GM19452 (cell line): ENCODE measurements at regions not wholly inside any gene's neighbourhood (a gene's known extent, or its start where the extent isn't known, plus 50 kb on each side); places are given as distances from the start of the nearest gene placed in this dataset.

Experiments used
- ATAC-seq: cut with Tn5 transposase; IDR thresholded peaks from one replicate; pipeline ENCODE4 v1.9.1; 2021; ENCODE audit not compliant: unreplicated experiment

DNA sequence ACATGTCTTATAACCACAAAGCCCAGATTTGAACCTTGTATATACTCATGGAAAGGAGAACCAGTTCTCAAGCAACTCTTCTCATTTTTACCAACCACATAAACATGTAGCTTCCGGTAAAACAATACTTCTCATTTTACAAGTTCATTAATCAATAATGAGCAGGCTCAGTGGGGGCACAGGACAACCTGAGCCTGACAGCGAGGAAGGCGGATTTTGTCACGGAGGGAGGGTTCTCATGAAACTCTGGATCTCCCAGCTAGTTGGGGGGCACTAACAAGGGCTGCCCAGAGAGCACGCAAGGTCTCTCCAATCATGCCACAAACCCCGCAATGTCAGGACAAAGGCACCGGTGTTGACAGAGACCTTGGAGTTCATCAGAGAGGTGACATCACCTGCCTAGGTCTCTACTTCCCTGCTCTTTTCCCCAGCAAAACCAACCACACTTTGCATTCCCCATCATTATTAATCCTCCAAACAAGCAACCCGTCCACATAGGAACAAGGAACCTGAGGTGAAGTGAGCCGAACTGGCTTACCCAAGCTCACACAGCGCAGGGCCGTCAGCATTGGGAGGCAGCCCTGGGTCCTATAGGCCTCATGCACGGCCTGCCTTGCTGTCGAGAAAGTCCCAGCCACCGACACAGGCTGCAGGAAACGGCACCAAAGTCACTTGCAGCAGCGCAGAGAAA, 192.1 kb upstream of the KLF14 start:
- ATAC-seq: no peak

DNA sequence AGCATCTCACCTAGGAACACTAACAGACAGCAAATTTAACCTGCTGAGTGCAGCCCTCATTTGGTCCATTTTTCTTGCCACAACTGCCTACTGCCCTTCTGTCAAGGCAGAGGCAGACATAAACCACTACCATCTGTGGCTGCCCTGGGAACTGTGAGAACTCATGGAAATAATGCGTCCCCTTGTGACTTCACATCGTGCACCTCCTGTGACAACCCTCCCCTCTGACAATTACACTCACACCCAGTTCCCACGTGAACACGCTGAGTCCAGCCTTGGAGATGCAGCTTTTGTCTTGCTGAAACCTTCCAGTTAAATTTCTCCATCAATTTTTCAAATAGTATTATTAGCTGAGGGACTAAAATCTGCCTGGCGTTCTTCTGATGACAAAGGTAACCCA, 193.1 kb upstream of the KLF14 start:
- ATAC-seq: no peak

- no peak for ATAC-seq
Measured at GRCh38 chr7:130927564-130927963, 193.6 kb upstream of the KLF14 start.

DNA sequence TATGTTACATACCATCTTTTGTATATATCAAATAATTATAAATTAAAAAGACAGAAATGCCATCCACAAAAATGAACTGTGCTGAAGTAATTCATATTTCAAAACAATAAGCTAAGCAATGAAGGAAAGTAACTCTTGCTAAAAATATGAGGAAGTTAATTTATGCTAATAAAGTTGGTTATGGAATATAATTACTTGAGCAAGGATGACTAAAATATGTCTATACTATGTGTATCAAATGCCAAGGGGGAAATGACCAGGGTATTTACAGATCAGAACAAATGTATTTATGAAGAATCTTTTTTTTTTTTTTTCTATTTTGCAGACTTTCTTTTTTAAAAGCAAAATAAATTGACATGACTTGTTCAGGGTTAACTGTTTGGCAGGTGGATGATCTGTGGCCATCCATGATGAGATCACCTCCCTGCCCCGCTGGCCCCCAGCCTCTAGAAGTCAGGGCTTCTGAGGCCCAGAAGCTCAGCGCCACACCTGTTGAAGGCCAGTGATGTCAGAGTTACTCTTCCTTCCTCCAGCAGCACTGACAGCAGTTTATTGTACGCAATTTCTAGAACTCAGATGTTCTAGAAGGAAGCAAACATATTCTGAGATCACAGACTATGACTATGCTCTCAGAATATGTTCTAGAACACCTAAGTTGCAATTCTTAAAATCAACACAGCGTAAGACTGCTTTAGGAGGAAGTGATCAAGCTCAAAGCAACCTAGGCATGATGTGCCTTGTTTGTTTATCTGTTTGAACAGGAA, 196.1 kb upstream of the KLF14 start:
- ATAC-seq: no peak

GRCh38 chr7:130930681-130931080, 196.7 kb upstream of the KLF14 start:
- ATAC-seq: no peak

DNA sequence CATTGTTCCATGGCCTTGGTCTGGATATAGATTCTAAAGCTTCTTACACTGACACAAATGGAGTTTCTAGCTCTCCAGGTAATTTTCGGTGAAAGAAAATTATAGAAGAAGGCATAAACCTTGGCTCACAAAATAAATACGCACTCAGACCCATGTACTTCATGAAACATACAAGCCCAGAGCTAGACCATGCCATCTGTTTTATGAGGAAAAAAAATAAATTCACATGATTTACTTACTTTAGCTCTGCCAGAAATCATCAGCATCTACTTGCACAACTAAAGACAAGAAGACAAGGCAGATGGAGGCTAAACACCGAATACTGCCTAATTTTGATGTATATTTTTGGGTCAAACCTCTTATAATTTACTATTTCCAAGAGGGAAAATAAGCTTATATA, 197.4 kb upstream of the KLF14 start:
- no peak for ATAC-seq

GRCh38 chr7:130932088-130932487, 198.1 kb upstream of the KLF14 start:
- no peak for ATAC-seq

- no peak for ATAC-seq
Measured at GRCh38 chr7:130932667-130933432, 198.8 kb upstream of the KLF14 start.

- no peak for ATAC-seq
Measured at GRCh38 chr7:130933919-130934318, 199.9 kb upstream of the KLF14 start.

DNA sequence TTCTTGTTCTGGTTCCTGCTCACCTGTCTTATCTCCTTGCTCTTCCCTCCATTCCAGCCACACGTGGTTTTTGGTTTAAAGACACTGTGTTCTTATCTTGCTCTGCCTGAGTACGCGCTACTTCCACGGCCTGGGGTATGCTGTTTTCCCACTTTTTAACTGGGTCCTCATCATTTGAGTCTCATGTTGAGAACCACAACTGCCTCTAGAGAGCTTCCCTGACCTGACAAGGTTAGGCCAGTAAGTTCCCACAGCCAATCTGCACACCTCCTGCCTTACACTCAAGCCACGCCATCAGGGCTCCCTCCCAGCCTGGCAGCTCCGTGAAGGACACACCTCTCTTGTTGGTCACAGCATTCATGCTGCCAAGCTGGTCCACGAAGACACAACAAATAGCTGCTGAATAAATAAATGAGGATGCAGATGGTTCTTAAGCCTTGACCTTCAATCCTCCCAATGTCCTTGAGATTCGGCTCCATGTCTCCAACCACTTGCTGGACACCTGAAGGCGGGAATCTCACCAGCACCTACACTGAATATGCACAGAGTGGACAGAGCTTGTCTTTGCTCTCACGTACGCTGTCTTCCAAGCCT, 201.7 kb upstream of the KLF14 start:
- ATAC-seq: no peak

- ATAC-seq: no peak
Measured at GRCh38 chr7:130936202-130936931, 202.4 kb upstream of the KLF14 start.

- no peak for ATAC-seq
Measured at GRCh38 chr7:130937016-130937415, 203.0 kb upstream of the KLF14 start.

DNA sequence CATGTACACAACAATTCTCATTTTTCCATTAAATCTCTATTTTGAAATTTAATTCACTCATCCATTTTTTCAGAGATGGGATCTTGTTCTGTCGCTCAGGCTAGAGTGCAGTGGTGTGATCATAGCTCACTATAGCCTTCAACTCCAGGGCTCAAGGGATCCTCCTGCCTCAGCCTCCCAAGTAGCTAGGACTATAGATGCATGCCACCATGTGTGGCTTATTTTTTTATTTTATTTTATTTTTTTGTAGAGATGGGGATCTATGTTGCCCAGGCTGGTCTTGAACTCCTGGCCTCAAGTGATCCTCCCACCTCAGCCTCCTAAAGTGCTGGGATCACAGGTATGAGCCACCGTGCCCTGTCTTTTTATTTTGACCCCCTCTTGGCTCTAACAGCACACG, 203.8 kb upstream of the KLF14 start:
- ATAC-seq: no peak

DNA sequence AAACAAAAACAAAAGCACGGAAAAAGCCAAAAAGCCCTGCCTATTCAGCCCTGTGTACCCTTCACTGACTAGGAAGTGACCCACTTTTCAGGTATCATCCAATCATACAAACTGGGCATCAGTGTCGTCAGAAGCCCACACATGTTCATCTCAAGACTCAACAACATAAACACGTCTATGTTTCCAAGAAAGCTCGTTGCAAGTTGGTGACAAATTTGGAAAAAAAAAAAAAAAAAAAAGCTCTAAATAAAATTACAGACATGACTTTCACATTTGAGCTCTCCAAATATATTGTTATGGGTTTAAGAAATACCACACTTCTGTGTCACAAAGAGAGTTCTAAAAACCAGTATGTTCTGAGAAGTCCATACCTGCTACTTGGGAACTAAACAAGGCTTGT, 204.7 kb upstream of the KLF14 start:
- no peak for ATAC-seq

- no peak for ATAC-seq
Measured at GRCh38 chr7:130939321-130940095, 205.5 kb upstream of the KLF14 start.

GRCh38 chr7:130940326-130940725, 206.3 kb upstream of the KLF14 start:
- ATAC-seq: no peak

DNA sequence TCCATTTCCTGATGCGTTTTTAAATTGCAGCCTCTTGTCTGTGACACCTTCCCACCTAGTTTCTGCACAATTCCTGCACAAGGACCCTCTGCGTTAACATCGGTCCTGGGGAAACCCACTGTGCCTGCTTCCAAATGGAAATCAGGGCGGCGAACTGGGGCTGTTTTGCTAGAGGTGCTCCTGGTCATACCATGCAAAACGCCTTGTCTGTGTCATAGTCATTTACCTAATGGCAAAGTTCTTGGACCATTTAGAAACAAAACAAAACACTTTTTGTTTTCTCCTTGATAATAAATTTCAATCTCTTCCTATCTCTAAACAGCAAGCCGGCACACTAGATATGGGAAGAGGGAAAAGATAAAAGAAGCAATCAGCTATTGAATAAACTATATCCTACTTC, 206.9 kb upstream of the KLF14 start:
- ATAC-seq: no peak

- ATAC-seq: no peak
Measured at GRCh38 chr7:130941322-130942210, 207.6 kb upstream of the KLF14 start.
